ENCODE measurements at regions not wholly inside any gene's neighbourhood (a gene's known extent, or its start where the extent isn't known, plus 50 kb on each side); places are given as distances from the start of the nearest gene placed in this dataset.

DNA sequence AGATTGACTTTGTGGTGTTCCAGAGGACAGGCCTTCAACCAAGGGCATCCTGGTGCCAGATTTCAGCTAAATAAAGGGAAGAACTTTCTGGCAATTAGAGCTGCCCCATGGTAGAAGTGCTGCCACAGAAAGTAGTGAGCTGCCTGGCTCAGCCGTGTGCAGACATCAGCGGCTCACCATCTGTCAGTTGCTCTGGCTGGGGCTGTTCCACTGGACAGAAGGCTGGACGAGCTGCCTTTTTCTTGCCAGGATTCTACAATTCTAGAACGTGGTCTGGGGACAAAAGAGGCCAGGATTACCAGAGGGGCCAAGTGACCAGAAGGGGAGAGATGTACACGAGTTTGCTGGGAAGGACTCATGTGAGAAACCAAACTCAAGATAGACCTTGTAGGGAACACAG, 107.0 kb upstream of the RPL38 start:
- TF ChIP-seq POLR2A (IDR thresholded peaks at IDR 0.05) = no peak
- TF ChIP-seq, protein P1, sequence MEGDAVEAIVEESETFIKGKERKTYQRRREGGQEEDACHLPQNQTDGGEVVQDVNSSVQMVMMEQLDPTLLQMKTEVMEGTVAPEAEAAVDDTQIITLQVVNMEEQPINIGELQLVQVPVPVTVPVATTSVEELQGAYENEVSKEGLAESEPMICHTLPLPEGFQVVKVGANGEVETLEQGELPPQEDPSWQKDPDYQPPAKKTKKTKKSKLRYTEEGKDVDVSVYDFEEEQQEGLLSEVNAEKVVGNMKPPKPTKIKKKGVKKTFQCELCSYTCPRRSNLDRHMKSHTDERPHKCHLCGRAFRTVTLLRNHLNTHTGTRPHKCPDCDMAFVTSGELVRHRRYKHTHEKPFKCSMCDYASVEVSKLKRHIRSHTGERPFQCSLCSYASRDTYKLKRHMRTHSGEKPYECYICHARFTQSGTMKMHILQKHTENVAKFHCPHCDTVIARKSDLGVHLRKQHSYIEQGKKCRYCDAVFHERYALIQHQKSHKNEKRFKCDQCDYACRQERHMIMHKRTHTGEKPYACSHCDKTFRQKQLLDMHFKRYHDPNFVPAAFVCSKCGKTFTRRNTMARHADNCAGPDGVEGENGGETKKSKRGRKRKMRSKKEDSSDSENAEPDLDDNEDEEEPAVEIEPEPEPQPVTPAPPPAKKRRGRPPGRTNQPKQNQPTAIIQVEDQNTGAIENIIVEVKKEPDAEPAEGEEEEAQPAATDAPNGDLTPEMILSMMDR (IDR thresholded peaks at IDR 0.05) = no peak

All from body of pancreas (tissue), 4 donors.